Motor neuron (in vitro differentiated cells): ENCODE measurements at regions not wholly inside any gene's neighbourhood (a gene's known extent, or its start where the extent isn't known, plus 50 kb on each side); places are given as distances from the start of the nearest gene placed in this dataset.
A peak's percentile ranks its signal among the peaks of the same experiment; 100 is the strongest.

Source experiments
- ATAC-seq, 8 experiments: fragments of 200-7000 bp; cut with Tn5 transposase; replicated peaks in 6 of 8; 2 replicates each; pipeline ENCODE4 v1.8.0; 2021; ENCODE audit warnings: mild to moderate bottlenecking in 8 of 8, moderate library complexity in 8 of 8
- H3K27ac ChIP-seq, 2 donors: fragments of 250-450 bp; sonication (Bioruptor Pico); 2 replicates each; pipeline ENCODE4 v1.9.0; 2021; ENCODE audit warnings: antibody characterized with exemption in 2 of 2, mild to moderate bottlenecking in 2 of 2, moderate library complexity in 1 of 2
- H3K4me1 ChIP-seq, 2 donors: fragments of 250-450 bp; sonication (Bioruptor Pico); replicated peaks in 1 of 2; 2 replicates each; pipeline ENCODE4 v1.6.1; 2021; ENCODE audit warnings: antibody characterized with exemption in 2 of 2, mild to moderate bottlenecking in 2 of 2, moderate library complexity in 1 of 2
- H3K4me3 ChIP-seq, 5 donors: fragments of 250-450 bp; sonication (Bioruptor Pico); 2 replicates each; pipeline ENCODE4 v1.9.0; 2021; ENCODE audit warnings: antibody characterized with exemption in 5 of 5, mild to moderate bottlenecking in 5 of 5, moderate library complexity in 4 of 5
- WGBS, 10 experiments: fragments of 450-650 bp; shearing (Covaris generic); methylation state at CpG; one replicate each; pipeline ENCODE4 v1.0.0; 2022; 5-methylcytosine and 5-hydroxymethylcytosine counted together
- in situ Hi-C, 9 experiments: fragments of 400-800 bp; cut with MboI; loops; one replicate each; pipeline ENCODE4 v1.15.0; 2021; ENCODE audit warnings: low sequenced_read_pairs in 9 of 9, low pct_unique_long_range_greater_than_20kb in 2 of 9; ENCODE audit not compliant: unreplicated experiment in 9 of 9

DNA sequence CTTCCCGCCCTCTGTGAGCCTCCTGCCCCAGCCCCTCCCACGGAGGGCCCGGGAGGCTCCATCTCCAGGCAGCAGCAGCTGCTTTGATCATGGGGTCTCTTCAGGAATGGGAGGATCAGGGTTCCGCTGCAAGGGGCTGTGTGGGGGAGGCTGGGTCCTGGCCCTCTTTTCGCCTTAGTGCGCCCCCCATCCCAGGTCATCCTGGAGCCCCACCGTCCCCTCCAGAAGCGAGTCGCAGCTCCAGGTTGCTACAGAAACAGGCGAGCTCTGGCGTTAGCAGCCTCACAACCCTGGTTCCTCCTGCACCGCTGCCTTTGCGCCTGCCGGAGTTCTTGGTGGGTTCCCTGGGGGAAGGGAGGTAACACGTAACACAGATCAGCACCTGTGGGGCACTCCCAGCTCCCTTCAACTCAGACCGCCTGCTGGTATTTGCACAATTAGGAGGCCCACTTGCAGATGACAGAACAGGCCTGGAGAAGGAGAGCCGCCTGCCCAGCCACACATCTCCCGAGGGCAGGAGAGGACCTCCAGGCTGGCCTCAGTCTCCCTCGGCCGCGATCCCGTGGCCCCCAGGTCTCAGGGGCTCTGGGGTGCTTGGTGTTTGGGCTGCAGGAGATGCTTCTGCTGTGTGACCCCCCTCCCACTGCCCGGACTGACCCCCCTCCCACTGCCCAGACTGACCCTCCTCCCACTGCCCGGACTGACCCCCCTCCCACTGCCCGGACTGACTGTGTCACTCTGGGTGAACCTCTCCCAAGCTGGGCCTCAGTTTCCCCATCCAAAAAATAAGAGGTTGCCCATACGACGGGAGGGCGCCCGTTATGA is 64.2 kb upstream of the ADRA2C start:
- Histone ChIP-seq H3K27ac (peak overlapping the region in 1 of 2 donors; percentile 65), H3K4me1 (peaks cover 41 to 43% of the 10 kb centered on the region in 2 donors), H3K4me3 (no peak overlapping the region)
- peak in 5 of 8 experiments; percentile 19 to 35 (median 29) for ATAC-seq
- in situ Hi-C loops, result no loop called here
- WGBS, 10 experiments, result no CpG with 5 or more reads among the region's 29 CpGs

DNA sequence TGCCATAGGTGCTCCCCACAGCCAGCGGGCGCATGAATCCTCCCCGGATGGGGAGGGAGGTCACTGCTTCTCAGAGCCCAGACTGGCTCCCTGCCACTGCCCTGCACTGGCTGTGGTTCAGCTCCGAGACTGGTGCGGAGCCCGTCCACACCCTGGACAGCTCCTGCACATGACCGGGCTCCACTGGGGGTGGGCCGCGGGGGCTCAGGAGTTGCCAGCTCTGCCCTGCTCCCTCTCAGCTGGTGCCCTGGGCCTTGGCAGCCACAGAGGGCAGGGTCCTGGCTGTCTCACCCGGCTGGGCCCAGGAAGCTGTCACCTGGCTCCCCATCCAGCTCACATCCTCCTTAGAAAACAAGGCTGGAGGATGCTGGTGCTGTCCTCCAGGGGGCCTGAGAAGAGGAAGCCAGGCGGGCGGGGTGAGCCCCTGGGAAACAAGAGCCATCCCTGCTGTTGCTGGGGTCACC is 64.9 kb upstream of the ADRA2C start:
- WGBS, 10 experiments, result 80 to 100% (median 100%) methylated on average over 1 to 3 of the region's 12 CpGs; no CpG with 5 or more reads in 7 of the 10 experiments
- H3K27ac ChIP-seq, result no peak overlapping the region
- no peak overlapping the region for H3K4me3 ChIP-seq
- peak in 3 of 8 experiments; percentile 3 to 7 (median 7) for ATAC-seq
- H3K4me1 ChIP-seq, result peaks cover 41 to 43% of the 10 kb centered on the region in 2 donors
- in situ Hi-C loops, result no loop called here

DNA sequence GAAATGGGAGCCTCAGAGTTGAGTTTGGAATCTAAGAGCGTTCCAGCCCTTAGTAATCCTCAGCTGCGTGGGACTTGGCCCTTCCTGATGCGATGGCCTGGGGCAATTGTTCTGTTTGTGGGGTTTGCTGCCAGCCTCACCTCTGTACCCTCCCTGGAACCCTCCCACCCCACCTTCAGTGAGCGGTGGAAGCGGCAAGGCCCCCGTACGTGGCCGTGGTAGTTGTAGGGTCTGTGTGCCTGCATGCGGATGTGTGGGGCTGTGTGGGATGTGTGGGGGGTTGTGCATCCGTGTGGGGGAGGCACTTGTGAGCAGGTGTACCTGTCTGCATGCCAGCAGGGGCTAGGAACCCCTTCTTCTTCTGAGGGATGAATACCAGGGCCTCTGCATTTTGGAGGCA is 65.4 kb upstream of the ADRA2C start:
- Histone ChIP-seq H3K27ac (no peak overlapping the region), H3K4me1 (peaks cover 41 to 43% of the 10 kb centered on the region in 2 donors), H3K4me3 (no peak overlapping the region)
- WGBS, 10 experiments, result 0 to 96% (median 80%) methylated on average over 1 to 4 of the region's 10 CpGs; no CpG with 5 or more reads in 5 of the 10 experiments
- in situ Hi-C loops, result no loop called here
- ATAC-seq, result no peak

- WGBS, 10 experiments, result 85 to 100% methylated on average over 1 to 4 of the region's 6 CpGs; no CpG with 5 or more reads in 8 of the 10 experiments
- no peak for ATAC-seq
- peaks cover 41 to 43% of the 10 kb centered on the region in 2 donors for H3K4me1 ChIP-seq
- H3K4me3 ChIP-seq, result no peak overlapping the region
- in situ Hi-C loops, result no loop called here
- no peak overlapping the region for H3K27ac ChIP-seq
Measured at GRCh38 chr4:3700223-3700622, 66.0 kb upstream of the ADRA2C start.

DNA sequence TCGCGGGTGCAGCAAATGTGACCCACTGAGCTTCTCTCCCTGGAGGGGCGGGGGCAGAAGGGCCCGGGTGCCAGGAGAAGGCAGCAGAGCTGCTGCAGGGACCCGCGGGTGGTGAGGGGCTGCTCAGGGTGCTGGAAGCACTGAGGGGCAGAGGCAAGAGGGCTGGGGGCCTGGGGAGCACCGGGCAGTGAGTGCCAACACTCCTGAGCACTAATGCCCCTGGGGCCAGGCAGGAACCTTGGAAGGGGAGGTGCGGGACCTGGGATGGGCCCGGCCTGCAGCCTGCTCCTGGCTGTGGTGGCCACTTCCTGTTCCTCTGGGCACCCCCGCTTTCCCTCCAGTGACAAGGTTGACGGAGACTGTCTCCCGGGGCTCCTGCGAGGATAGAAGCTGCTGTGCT is 66.5 kb upstream of the ADRA2C start:
- Histone ChIP-seq H3K27ac (peak overlapping the region; percentile 48 to 81), H3K4me3 (no peak overlapping the region), H3K4me1 (peaks cover 36 to 39% of the 10 kb centered on the region in 2 donors)
- no peak for ATAC-seq
- in situ Hi-C loops, result no loop called here
- 100% methylated on average over 1 of the region's 13 CpGs; no CpG with 5 or more reads in 9 of the 10 experiments for WGBS, 10 experiments

GRCh38 chr4:3699261-3699660 is 66.9 kb upstream of the ADRA2C start:
- no peak for ATAC-seq
- H3K27ac ChIP-seq, result peak overlapping the region in 1 of 2 donors; percentile 81
- 18 to 82% (median 61%) methylated on average over 2 to 6 of the region's 6 CpGs; no CpG with 5 or more reads in 5 of the 10 experiments for WGBS, 10 experiments
- in situ Hi-C loops, result no loop called here
- no peak overlapping the region for H3K4me3 ChIP-seq
- H3K4me1 ChIP-seq, result peaks cover 33 to 36% of the 10 kb centered on the region in 2 donors

- 60 to 100% (median 60%) methylated on average over 1 of the region's 1 CpG; no CpG with 5 or more reads in 7 of the 10 experiments for whole genome bisulfite sequencing, 10 experiments
Measured at GRCh38 chr4:3697033-3697432, 69.2 kb upstream of the ADRA2C start.

GRCh38 chr4:3690551-3691152 is 75.5 kb upstream of the ADRA2C start:
- no peak for ATAC-seq
- 60 to 87% (median 85%) methylated on average over 1 to 16 of the region's 22 CpGs; no CpG with 5 or more reads in 6 of the 10 experiments for WGBS, 10 experiments
- in situ Hi-C loops, result no loop called here

More at GRCh38 chr4:3697033-3697432, 69.2 kb upstream of the ADRA2C start:
- H3K4me1 ChIP-seq, result peaks cover 14% of the 10 kb centered on the region in 2 donors
- no peak overlapping the region for H3K4me3 ChIP-seq
- H3K27ac ChIP-seq, result no peak overlapping the region
- no peak for ATAC-seq
- in situ Hi-C loops, result no loop called here

DNA sequence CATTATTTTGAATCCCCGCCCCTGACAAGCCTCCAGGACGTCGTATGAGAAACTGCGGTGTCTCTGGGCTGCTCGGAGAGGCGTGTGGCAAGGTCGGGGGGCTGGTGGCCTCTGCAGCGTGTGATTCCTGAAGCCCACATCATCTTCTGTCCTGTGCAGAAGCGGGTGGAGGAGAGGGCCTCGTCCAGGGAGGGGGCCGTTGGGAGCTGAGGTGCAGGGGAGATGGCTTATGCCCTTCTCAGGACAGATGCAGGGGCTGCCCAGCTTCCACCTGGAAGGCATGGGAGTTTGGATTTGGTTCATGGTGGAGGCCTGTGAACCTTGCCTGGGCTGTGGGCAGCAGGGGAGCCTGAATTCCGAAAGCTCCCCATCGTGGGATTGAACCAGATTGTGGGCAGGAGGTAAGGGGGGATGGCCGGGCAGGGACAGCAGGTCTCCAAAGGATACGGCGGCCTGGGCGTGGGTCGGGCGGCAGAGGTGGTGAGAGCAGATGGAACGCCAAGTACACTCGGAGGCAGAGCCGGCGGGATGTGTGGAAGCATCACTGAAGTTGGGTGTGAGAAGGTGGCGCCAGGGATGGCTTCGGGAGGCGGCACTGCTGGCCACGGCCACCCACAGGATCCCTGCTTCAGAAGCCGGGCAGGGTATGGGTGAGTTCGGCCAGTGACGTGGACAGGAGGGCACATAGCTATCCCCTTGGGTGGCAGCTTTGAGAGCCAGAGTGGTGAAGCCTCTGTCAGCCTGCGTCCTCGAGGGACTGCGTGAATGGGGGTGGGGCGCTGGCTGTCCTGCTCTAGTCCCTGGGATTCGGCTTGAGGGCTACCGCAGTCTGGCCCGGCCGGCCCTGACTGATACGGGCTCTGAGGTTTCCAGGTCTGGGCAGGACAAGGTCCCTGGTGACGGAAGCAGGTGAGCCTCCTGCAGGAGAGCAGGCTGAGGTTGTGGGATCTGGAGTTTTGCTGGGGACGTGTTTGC is 76.3 kb upstream of the ADRA2C start:
- in situ Hi-C loops, result no loop called here
- peak in 3 of 8 experiments; percentile 3 to 11 (median 9) for ATAC-seq
- peaks cover 0 to 7% of the 10 kb centered on the region in 2 donors for H3K4me1 ChIP-seq
- WGBS, 10 experiments, result 0 to 100% (median 87%) methylated on average over 1 to 3 of the region's 41 CpGs; no CpG with 5 or more reads in 5 of the 10 experiments
- no peak overlapping the region for H3K27ac ChIP-seq
- no peak overlapping the region for H3K4me3 ChIP-seq

More at GRCh38 chr4:3690551-3691152, 75.5 kb upstream of the ADRA2C start:
- peaks cover 0 to 7% of the 10 kb centered on the region in 2 donors for H3K4me1 ChIP-seq
- no peak overlapping the region for H3K4me3 ChIP-seq
- no peak overlapping the region for H3K27ac ChIP-seq

DNA sequence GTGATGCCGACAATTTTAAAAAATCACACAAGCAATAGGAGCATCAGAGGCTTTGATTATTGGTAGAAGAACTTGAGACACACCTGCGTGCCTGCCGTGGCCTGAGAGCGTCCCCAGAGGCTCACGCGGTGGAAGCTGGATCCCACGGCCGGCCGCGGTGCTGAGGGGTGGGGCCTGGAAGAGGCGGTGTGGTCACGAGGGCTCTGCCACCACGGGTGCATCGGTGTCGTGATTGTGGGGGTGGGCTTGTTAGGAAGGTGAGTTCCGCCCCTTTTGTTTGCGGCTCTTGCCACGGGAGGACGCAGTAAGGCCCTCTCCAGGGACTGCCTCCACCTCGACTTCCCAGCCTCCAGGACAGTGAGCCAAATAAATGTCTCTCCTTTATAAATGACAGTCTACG is 77.2 kb upstream of the ADRA2C start:
- Histone ChIP-seq H3K27ac (no peak overlapping the region), H3K4me1 (peaks cover 0 to 7% of the 10 kb centered on the region in 2 donors), H3K4me3 (no peak overlapping the region)
- in situ Hi-C loops, result no loop called here
- WGBS, 10 experiments, result 33 to 100% (median 77%) methylated on average over 1 to 13 of the region's 21 CpGs; no CpG with 5 or more reads in 1 of the 10 experiments
- peak in 5 of 8 experiments; percentile 36 to 73 (median 63) for ATAC-seq

- ATAC-seq, result peak in 5 of 8 experiments; percentile 33 to 94 (median 63)
- Histone ChIP-seq H3K4me3 (no peak overlapping the region), H3K27ac (no peak overlapping the region), H3K4me1 (peaks cover 0 to 7% of the 10 kb centered on the region in 2 donors)
- WGBS, 10 experiments, result 64 to 100% (median 89%) methylated on average over 1 to 13 of the region's 24 CpGs; no CpG with 5 or more reads in 4 of the 10 experiments
- in situ Hi-C loops, result no loop called here
Measured at GRCh38 chr4:3688018-3688998, 77.9 kb upstream of the ADRA2C start.
